HCT116 (cell line): ENCODE measurements at regions not wholly inside any gene's neighbourhood (a gene's known extent, or its start where the extent isn't known, plus 50 kb on each side); places are given as distances from the start of the nearest gene placed in this dataset.

Experiments used
- ATAC-seq: fragments of 200-7000 bp; cut with Tn5 transposase; 2 replicates; pipeline ENCODE4 v1.9.1; 2020; ENCODE audit warnings: mild to moderate bottlenecking, moderate library complexity
- BruUV-seq: library from RNA; stranded (reverse); fragments of 400-500 nt; replicated peaks from 2 replicates; lab custom pipeline; 2021; lab: Mats Ljungman, UMichigan
- CTCF ChIA-PET: fragments of 300-600 bp; sonication (Branson Sonifier 250); formaldehyde crosslinking; loops from one replicate; lab custom pipeline; 2021; ENCODE audit warnings: antibody characterized with exemption; lab: Charles Lee
- POLR2A ChIA-PET: fragments of 300-600, 350-600 bp; sonication (Branson Sonifier 250); formaldehyde crosslinking; loops from one replicate; lab custom pipeline; 2021; ENCODE audit warnings: antibody characterized with exemption; lab: Charles Lee
- RAD21 ChIA-PET, 2 experiments: fragments of 300-600 bp; sonication (Branson Sonifier 250); formaldehyde crosslinking; loops; one replicate each; lab custom pipeline; 2023; ENCODE audit warnings: low total read pairs in 2 of 2; ENCODE audit not compliant: uncharacterized antibody in 2 of 2, unreplicated experiment in 2 of 2, low non-redundant PET in 1 of 2; lab: Charles Lee
- DNase-seq: peaks from one replicate; pipeline ENCODE4 v3.0.0-alpha.2; 2010; ENCODE audit warnings: low read depth, low spot score
- H2AFZ ChIP-seq: fragments of 200-600 bp; shearing (Covaris generic), sonication (generic); 2 replicates; pipeline ENCODE4 v1.6.1; 2017; ENCODE audit warnings: low read depth, mixed run types, mixed read lengths, antibody characterized with exemption, low read length; ENCODE audit not compliant: poor library complexity, severe bottlenecking
- H3K27ac ChIP-seq: 2 replicates; pipeline ENCODE4 v1.5.1; 2012; ENCODE audit warnings: low read depth, low read length
- H3K27me3 ChIP-seq: fragments of 200-600 bp; sonication (generic); 2 replicates; pipeline ENCODE4 v1.6.1; 2016; ENCODE audit warnings: mixed run types, low read length, mixed read lengths; ENCODE audit not compliant: insufficient read depth
- H3K36me3 ChIP-seq, 2 experiments: fragments of 200-500 bp in 1 of 2; fragments of 200-600 bp in 1 of 2; sonication (Bioruptor generic) in 1 of 2; sonication (generic) in 1 of 2; 2 replicates each; pipeline versions ENCODE4 v1.5.1 to v1.6.1; 2014 to 2016; ENCODE audit warnings: low read length in 2 of 2, inconsistent platforms in 1 of 2, mixed read lengths in 1 of 2, mixed run types in 1 of 2; ENCODE audit not compliant: insufficient read depth in 2 of 2, control insufficient read depth in 1 of 2
- H3K4me1 ChIP-seq, 2 experiments: fragments of 200-600 bp in 1 of 2; sonication (generic) in 1 of 2; 2 replicates each; pipeline versions ENCODE4 v1.5.1 to v1.6.1; 2012 to 2017; ENCODE audit warnings: low read length in 2 of 2, inconsistent platforms in 1 of 2, mild to moderate bottlenecking in 1 of 2, mixed read lengths in 1 of 2, mixed run types in 1 of 2, moderate library complexity in 1 of 2; ENCODE audit not compliant: insufficient read depth in 2 of 2, control insufficient read depth in 1 of 2
- H3K4me2 ChIP-seq: fragments of 200-600 bp; sonication (generic); 2 replicates; pipeline ENCODE4 v1.6.1; 2017; ENCODE audit warnings: mixed run types, low read length, mixed read lengths
- H3K4me3 ChIP-seq, 2 experiments: fragments of 200-600 bp in 1 of 2; sonication (generic) in 1 of 2; replicated peaks in 1 of 2; 2 replicates each; pipeline ENCODE4 v1.5.1; 2011 to 2016; ENCODE audit warnings: low read length in 2 of 2, control low read depth in 1 of 2, low read depth in 1 of 2, mild to moderate bottlenecking in 1 of 2, mixed read lengths in 1 of 2, mixed run types in 1 of 2
- H3K79me2 ChIP-seq: fragments of 200-600 bp; sonication (generic); 2 replicates; pipeline ENCODE4 v1.6.1; 2017; ENCODE audit warnings: mild to moderate bottlenecking, mixed run types, low read length, moderate library complexity, mixed read lengths; ENCODE audit not compliant: insufficient read depth
- H3K9ac ChIP-seq: fragments of 200-600 bp; sonication (generic); 2 replicates; pipeline ENCODE4 v1.6.1; 2016; ENCODE audit warnings: low read length, mixed read lengths
- H3K9me2 ChIP-seq: fragments of 200-600 bp; sonication (generic), shearing (Covaris generic); 2 replicates; pipeline ENCODE4 v1.6.1; 2017; ENCODE audit warnings: mixed run types, mild to moderate bottlenecking, moderate library complexity; ENCODE audit not compliant: insufficient read depth
- H3K9me3 ChIP-seq, 2 experiments: fragments of 200-500 bp in 1 of 2; fragments of 200-600 bp in 1 of 2; sonication (Bioruptor generic) in 1 of 2; sonication (generic) in 1 of 2; 2 replicates each; pipeline ENCODE4 v1.6.1; 2014 to 2017; ENCODE audit warnings: low read length in 2 of 2, mixed read lengths in 2 of 2, inconsistent platforms in 1 of 2, low read depth in 1 of 2, mild to moderate bottlenecking in 1 of 2, mixed run types in 1 of 2, moderate library complexity in 1 of 2; ENCODE audit not compliant: control insufficient read depth in 1 of 2, insufficient read depth in 1 of 2
- H4K20me1 ChIP-seq: fragments of 200-600 bp; sonication (generic), shearing (Covaris generic); 2 replicates; pipeline ENCODE4 v1.6.1; 2017; ENCODE audit warnings: mixed run types, mild to moderate bottlenecking, moderate library complexity; ENCODE audit not compliant: insufficient read depth
- CEBPB ChIP-seq: IDR thresholded peaks from 2 replicates; pipeline ENCODE4 v1.6.1; 2012; ENCODE audit warnings: low read depth
- CTCF ChIP-seq, 3 experiments: fragments of 200-600 bp in 1 of 3; sonication (generic) in 1 of 3; IDR thresholded peaks in 2 of 3; conservative IDR thresholded peaks in 1 of 3; 2 replicates each; pipeline ENCODE4 v1.5.1; 2012 to 2017; ENCODE audit warnings: low read depth in 2 of 3, low read length in 2 of 3, antibody characterized with exemption in 1 of 3, borderline replicate concordance in 1 of 3, control low read depth in 1 of 3, mild to moderate bottlenecking in 1 of 3, mixed read lengths in 1 of 3, mixed run types in 1 of 3, moderate library complexity in 1 of 3; ENCODE audit not compliant: insufficient read depth in 1 of 3
- EZH2 ChIP-seq: fragments of 200-600 bp; sonication (generic); IDR thresholded peaks from 2 replicates; pipeline ENCODE4 v1.6.1; 2017; ENCODE audit warnings: antibody characterized with exemption, mixed run types
- EZH2phosphoT487 ChIP-seq: fragments of 200-600 bp; IDR thresholded peaks from 2 replicates; pipeline ENCODE4 v1.6.1; 2018; ENCODE audit warnings: antibody characterized with exemption, borderline replicate concordance
- JUND ChIP-seq: IDR thresholded peaks from 2 replicates; pipeline ENCODE4 v1.6.1; 2012
- POLR2A ChIP-seq: IDR thresholded peaks from 2 replicates; pipeline ENCODE4 v1.7.0; 2011; ENCODE audit warnings: borderline replicate concordance; ENCODE audit not compliant: insufficient read depth, insufficient read length; ENCODE audit errors: extremely low read depth
- RAD21 ChIP-seq: IDR thresholded peaks from 2 replicates; pipeline ENCODE4 v1.6.1; 2012; ENCODE audit warnings: low read depth, mild to moderate bottlenecking
- SIN3A ChIP-seq: IDR thresholded peaks from 2 replicates; pipeline ENCODE4 v1.6.1; 2012; ENCODE audit warnings: low read depth
- TCF7L2 ChIP-seq: IDR thresholded peaks from 2 replicates; pipeline ENCODE4 v1.7.0; 2011; ENCODE audit warnings: borderline replicate concordance, inconsistent platforms; ENCODE audit not compliant: insufficient read depth, insufficient read length; ENCODE audit errors: extremely low read depth
- ZBTB33 ChIP-seq: IDR thresholded peaks from 2 replicates; pipeline ENCODE4 v1.6.1; 2011; ENCODE audit warnings: mild to moderate bottlenecking, low read length, moderate library complexity; ENCODE audit not compliant: insufficient replicate concordance; ENCODE audit errors: extremely low read depth
- ZFX ChIP-seq: fragments of 450-650 bp; IDR thresholded peaks from 2 replicates; pipeline ENCODE4 v1.6.1; 2017
- intact Hi-C: fragments of 100-400 bp; cut with micrococcal nuclease; formaldehyde crosslinking; loops from 2 replicates; pipeline ENCODE4 v1.10.0; 2022

- H3K27ac ChIP-seq: peak overlapping the region; percentile 36
- H3K4me3 ChIP-seq: no peak overlapping the region
- no peaks in the 10 kb centered on the region for H3K79me2 ChIP-seq
- peaks cover 54 to 82% of the 10 kb centered on the region in 2 experiments for H3K4me1 ChIP-seq
- DNase-seq: no peak
- ATAC-seq: no peak
- H3K9ac ChIP-seq: no peak overlapping the region
- H3K9me2 ChIP-seq: no peaks in the 10 kb centered on the region
- no peaks in the 10 kb centered on the region for H4K20me1 ChIP-seq
- POLR2A ChIA-PET: interaction anchor here (0.9 kb wide), 1 partner anchor 91 kb away, joined by 3 read pairs; the partner anchor contains the start of gene RNF141
- BruUV-seq: no TSS peak
- no peak for TF ChIP-seq ZBTB33
- TF ChIP-seq EZH2: no peak
- TF ChIP-seq ZFX: no peak
- TF ChIP-seq RAD21: no peak
- no peak for TF ChIP-seq EZH2phosphoT487
- no peak for TF ChIP-seq CEBPB
- no peak for TF ChIP-seq TCF7L2
- no peak for TF ChIP-seq SIN3A
- no peak for TF ChIP-seq JUND
- no peak for TF ChIP-seq POLR2A
- no peak for TF ChIP-seq CTCF (IDR thresholded peaks at IDR 0.05 in 2 of 3, conservative IDR thresholded peaks at IDR 0.05 in 1 of 3; ENCODE audit: borderline replicate concordance in 1 of 3, insufficient read depth in 1 of 3, low read depth in 2 of 3, low read length in 2 of 3)
- TF ChIP-seq, all 23 proteins: peak for 0
- no peak overlapping the region for H2AFZ ChIP-seq
- no peaks in the 10 kb centered on the region for H3K9me3 ChIP-seq
- intact Hi-C loops: no loop called here
- H3K27me3 ChIP-seq: no peaks in the 10 kb centered on the region
- CTCF ChIA-PET: no interaction called here
- 0 out of 4 replicates have a peak, but pooled peaks cover 0 to 3% of the 10 kb centered on the region in 2 experiments for H3K36me3 ChIP-seq
- no peak overlapping the region for H3K4me2 ChIP-seq
- RAD21 ChIA-PET: no interaction called here
Observed at GRCh38 chr11:10631761-10632160, 61.8 kb downstream of the IRAG1 start.
